HG03196 (cell line): ENCODE measurements at regions not wholly inside any gene's neighbourhood (a gene's known extent, or its start where the extent isn't known, plus 50 kb on each side); places are given as distances from the start of the nearest gene placed in this dataset.

ENCODE experiments used
- ATAC-seq: cut with Tn5 transposase; IDR thresholded peaks from one replicate; pipeline ENCODE4 v1.9.1; 2021; ENCODE audit not compliant: unreplicated experiment

DNA sequence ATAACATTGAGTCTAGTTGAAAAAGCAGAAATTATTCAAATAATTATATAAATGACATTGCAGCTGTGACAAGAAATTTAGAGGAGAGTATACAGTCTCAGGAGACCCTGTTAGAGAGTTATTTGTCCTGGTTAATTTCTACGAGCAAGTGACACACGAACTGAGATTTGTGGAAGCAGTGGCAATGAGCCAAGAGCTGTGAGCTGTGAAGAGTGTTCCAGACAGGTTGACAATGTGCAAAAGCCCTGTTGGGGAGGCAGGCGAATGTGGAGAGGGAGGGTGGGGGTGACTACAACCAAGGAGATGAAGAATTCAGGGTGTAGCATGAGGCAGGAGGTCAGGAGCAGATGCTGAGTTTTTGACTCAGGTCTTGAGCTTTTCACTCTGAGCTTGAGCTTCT, 620.2 kb upstream of the TENM4 start:
- no peak for ATAC-seq

DNA sequence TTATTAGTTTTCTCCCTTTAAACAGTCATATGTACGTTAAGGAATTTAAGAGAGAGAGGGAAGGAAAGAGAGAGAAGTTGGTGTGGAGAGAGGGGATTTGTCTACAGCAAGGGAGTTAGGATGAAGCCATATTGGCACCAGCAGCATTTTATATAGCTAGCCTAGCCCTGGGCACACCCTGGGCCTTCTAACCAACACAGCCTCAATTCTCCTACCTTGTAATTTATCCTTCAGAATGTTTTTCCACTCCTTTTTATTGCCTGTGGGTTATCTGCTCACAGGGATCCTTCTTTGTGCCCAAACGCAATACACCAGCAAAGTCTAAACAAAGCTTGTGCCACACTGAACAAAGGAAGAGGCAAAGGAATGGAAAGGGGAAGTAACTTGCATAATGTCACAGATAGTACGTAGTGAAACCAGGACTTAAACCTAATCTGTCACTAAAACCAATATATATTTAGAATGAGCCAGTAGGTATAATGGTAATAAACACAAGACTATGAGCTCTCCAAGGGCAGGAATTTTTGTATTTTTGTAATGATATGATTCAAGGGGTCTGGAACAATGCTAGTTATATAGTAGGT, 613.8 kb upstream of the TENM4 start:
- ATAC-seq: no peak

DNA sequence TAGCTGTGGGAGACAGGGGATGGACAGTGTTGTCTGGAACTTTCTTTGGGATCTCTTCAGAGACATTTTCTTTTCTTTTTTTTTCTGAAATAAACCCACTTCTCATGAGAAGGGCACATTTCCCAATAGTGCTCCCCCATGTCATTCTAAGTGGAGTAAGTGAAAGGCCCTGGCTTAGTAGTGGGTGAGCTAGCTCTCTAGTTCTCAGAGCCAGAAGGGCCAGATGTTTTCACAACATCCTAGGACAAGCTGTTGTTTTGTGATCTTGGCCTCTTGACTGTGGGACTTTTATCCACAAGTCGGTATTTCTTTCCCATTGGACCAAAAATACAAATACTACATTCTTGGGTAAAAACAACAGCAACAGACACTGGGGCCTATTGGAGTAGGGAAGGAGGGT, 607.7 kb upstream of the TENM4 start:
- ATAC-seq: no peak

DNA sequence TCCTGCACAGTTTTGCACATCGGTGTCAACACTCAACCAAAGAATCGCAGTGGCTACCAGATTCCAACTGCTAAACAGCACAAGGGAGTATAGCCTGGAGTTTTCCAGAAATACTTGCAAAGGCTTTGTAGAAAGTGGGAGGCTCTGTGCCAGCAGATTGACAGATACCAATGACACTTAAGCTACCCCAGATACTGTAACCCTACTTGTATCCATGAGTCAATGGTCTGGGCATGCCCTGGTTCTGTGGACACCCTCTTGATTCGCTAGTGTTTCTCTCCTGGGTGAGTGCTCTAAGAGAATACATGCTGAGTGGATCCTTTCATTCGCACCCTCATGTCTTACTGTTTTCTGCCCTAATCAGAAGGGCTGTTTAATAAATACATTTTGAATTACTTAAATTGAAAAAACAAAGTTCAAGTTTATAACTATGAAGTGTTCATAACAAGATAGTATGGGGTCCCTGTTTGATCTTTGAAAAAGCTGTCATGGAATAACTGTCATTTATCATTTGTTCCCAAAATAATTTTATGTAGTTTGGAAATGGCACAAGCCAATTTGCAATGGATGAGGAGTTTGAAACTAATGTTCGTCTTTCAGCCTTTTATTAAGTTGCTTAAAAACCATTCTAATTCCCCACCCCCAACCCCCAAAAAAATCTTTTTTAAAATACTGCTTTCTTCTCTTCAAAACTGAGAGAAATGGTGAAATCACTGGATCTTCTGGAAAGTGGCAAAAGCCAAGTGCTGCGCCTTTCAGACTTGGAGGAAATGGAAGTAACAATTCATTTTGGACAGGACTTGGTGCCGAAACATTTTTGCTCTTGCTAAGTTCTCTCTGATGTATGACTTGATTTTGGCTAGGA, 600.5 kb upstream of the TENM4 start:
- ATAC-seq: no peak

DNA sequence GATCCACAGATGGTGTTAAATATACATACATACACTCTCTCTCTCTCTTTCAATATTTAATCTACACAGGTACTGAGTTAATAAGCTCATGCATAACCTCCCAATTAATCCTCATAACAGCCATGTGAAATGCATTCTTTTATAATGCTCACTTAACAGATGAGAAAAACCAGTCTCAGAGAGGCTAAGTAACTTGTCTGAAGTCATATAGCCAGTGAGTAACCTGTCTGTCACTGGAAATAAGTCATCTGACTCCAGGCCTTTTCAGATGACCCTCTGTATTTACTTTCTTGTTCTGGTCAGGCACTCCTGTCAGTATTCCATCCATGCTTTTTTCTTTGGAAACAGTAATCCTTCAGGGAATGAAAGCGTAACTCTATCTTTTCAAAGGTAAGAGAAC, 594.0 kb upstream of the TENM4 start:
- ATAC-seq: no peak

DNA sequence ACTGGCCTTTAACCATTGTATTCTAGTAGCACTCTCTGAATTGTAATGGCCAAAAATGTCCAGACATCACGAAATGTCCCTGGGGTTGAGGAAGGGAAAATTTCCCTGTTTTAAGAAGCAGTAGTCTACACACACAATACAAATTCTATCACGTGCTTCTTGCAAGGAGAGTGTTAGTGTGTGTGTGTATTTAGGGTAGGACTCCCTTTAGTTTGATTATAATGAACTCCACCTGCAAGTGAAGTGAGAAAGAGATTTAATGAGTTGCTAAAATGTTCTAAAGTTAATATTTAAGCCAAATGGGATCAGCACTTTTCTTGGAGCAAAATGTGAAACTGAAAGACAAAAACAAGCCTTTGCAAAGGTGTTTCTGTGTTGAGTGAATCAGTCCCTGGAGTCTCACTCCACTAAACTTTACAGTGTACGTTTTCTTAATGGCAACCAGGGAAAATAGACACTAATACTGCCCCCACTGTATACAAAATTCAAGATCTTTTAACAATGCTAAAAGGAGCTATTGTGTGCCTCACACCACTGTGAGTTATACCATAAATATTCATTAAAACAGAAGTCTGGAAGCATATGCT, 590.3 kb upstream of the TENM4 start:
- ATAC-seq: no peak

DNA sequence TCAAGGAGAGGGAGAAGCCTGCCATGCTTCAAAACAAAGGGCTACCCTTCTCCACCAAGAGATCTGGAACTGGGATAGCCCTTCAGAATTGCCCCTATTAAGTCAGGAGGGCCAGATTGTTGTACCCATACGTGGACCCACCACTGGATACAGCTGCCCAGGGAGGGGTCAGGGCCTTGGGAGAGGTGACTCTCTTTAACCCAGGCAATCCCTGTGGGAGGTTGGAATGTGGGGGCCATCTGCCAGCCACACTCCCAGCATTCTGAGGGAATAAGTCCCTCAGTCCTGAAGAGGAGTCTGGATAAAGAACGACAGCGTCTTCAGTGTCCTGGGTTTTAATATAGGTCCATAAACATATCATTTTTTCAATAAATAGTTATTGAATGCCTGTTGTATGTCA, 588.2 kb upstream of the TENM4 start:
- no peak for ATAC-seq

DNA sequence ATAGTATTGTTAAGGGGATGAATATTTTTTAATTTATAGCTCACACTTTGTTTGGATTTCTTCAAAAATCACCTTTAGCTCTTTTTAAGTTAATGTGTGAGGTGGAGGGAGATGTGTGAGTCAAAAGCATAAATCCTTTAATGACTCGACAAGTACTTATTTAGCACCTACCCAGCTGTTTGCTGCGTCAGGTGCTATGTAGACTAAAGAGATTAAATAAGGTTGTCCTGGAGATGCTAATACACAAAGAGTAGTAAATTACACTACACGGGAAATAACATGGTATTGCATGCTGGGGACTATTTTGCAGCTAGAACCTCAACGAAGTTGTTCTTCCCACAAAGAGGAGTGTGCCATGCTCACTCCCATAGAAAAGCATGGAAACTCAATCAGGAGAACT, 583.3 kb upstream of the TENM4 start:
- no peak for ATAC-seq

DNA sequence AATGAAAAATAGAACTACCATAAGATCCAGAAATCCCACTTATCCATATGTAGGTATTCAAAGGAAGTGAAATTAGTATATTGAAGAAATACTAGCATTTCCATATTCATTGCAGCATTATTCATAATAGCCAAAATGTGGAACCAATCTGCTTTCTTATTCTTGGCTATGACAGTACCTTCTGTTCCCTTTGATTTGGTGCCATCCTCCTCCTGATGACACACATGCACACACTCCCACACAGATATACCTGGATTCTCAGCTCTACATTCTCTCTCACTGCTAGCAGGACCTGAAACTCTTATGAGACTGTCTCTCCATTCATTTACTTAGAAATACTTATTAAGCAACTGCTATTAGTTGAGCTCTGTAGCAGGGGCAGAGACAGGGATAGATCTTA, 582.6 kb upstream of the TENM4 start:
- no peak for ATAC-seq

DNA sequence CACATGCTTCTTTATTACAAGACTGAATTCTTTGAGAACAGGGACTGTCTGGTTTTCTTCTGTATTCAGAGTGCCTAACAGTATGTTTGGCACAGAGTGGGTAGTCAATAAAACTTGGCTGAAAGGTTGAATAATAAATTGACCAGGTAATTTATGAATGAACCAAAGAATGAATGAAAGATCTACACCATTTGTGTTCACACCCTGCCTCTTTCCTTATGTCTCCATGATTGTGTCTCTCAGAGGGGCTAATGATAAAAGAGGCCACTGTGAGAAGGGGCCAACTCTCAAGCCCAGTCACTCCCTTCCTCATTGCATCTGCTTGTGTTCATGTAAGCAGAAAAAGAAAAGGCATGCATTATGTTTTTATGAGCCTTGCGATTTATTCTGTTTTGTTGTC, 569.7 kb upstream of the TENM4 start:
- ATAC-seq: no peak

DNA sequence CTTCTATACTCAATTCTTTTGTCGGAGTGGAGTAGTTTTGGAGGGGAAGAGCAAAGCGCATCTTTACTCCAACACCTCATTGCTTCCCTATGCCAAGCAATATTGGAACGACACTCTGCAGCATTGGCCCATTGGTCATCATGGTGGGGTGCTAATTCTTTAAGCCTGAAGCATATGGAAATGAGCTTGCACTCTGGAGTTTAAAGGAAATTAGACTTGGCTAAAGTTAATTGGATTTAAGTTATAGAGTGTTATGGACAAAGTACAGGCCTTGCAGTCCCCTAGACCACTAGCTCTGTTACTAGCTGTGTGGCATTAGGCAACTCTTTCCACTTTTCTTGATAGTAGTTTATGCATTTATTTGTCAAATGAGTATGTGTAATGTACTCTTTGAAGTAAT, 568.3 kb upstream of the TENM4 start:
- no peak for ATAC-seq

DNA sequence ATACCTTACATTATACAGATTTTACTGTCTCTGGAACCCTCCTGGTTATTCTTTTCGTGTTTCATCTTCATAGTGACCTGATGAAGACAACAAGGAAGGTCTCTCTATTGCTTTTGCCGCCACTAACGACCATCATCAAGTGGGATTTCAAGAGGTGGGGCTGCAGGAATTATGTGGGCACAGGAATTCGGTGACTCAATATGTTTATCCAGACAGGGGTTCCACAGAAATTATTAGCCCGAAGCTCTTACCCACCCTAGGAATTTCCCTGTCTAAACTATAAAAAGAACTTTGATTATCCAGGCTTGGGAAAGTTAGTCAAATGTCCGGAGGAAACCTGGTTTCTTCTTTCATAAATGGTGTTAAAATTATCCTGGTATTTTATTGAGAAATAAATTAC, 566.8 kb upstream of the TENM4 start:
- no peak for ATAC-seq

DNA sequence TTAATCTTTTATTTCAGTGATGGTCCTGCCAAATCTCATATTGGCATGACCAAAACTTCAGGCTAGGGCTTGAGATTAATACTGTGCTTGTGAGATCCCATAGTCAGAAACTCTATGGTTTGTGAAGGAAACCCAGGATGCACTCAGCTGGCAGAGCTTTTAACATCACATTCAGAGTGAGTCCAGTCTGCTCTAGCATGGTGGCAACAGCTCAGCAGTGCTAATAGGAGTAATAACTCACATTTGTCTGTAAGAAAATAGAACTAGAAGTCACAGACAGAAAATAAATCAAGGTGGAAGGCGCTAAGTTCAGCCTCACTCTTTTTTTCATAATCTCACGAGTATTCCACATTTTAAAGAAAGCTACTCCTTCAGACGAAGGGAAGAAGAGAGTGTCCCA, 549.3 kb upstream of the TENM4 start:
- no peak for ATAC-seq

DNA sequence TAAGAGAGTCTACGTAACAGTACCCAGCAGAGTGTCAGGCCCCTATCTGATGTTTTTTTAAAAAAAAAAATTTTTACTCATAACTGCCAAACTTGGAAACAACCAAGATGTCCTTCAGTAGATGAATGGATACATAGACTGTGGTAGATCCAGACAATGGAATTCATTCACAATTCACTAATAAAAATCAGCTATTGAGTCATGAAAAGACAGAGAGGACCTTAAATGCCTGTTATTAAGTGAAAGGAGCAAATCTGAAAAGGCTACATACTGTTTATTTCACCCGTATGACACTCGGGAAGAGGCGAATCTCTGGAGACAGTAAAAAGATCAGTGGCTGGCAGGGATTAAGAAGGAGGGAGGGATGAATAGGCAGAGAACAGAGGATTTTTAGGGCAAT, 541.4 kb upstream of the TENM4 start:
- no peak for ATAC-seq

DNA sequence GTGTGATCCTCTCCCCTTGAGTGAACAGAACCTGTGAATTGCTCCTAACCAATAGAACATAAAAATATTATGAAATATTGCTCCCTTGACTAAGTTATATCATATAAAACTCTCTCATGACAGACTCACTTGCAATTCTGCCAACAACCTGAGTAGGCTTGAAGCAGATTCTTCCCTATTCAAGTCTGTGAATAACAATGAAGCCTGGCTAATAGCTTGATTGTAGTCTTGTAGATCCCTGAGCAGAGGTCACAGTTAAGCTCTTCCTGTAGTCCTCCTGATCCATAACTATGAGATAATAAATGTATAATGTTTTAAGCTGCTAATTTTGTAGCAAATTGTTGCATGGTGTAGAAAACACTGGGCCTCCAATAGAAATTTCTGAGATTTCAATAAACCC, 540.1 kb upstream of the TENM4 start:
- no peak for ATAC-seq

DNA sequence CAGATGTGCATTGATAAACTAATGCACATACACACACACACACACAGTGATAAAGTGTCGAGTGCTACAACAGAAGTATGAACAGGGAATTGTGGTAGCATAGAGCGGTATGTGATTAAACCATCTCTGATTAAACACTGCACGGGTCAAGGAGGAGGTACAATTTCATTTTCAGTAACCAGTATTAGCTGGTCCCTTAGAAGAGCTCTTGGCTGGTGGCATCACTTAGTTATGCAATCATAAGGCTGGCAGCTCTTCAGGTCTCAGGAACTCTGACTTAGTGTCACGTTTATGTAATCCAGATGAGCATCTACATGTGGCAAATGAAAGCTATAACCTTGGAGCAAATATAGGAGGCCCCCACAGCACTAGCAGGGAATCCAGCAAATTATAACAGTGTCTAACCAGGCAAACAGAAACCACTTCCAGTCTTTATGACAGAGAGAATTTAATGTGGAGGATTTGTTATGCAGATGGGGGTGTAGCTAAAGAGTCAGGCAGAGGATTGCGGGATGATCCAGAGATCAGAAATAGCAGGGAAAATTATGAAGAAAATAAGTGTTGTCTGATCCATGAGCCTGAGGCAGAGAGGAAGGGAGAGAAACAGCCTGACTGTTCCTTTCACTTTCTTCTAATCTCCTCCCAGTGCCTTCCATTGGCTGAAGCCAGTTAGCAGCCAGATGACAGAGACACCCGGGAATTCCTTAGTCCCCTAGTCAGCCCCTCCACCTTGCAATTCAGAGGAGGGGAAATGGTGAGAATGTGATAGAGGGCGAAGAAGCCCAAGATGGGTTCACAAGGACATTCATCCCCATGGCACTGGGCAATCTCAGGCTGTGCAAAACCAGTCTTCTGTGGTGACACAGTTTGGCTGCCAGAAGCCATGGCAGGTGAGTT, 533.1 kb upstream of the TENM4 start:
- no peak for ATAC-seq

DNA sequence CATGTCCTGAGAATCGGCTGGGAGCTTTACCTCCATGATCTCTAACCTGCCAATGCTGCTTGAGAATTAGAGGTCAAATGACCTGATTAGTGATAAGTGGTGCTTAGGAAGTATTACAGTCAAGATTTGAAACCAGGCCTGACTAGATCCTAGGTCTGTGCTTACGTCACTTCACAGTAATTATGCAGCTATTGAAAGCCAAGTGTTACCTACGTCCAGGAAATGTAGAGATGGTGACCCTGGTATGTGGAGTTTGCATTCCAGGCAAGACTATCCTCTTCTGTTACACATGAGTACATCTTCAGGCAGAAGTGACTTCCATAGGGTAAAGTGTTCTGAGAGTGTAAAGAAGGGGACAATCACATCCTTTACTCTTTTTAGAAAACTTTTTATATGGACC, 530.4 kb upstream of the TENM4 start:
- ATAC-seq: no peak

DNA sequence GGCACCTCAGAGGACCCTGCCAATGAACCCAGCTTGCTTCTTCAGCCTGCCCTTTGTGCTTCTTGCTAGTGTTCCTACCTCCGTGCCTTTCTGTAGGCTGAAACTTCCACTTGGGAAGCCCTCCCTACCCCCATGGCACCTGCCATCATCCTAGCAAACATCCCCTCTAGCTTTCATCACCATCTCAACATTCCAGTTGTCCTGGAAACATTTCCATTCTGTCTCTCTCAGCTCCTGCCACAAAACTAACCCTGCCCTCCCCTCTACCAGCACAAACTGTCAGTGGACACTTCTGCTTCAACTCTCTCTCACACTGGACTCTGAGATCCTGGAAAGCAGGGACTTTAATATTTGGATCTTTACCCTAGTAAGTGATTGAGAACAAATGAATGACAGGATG, 525.8 kb upstream of the TENM4 start:
- no peak for ATAC-seq

DNA sequence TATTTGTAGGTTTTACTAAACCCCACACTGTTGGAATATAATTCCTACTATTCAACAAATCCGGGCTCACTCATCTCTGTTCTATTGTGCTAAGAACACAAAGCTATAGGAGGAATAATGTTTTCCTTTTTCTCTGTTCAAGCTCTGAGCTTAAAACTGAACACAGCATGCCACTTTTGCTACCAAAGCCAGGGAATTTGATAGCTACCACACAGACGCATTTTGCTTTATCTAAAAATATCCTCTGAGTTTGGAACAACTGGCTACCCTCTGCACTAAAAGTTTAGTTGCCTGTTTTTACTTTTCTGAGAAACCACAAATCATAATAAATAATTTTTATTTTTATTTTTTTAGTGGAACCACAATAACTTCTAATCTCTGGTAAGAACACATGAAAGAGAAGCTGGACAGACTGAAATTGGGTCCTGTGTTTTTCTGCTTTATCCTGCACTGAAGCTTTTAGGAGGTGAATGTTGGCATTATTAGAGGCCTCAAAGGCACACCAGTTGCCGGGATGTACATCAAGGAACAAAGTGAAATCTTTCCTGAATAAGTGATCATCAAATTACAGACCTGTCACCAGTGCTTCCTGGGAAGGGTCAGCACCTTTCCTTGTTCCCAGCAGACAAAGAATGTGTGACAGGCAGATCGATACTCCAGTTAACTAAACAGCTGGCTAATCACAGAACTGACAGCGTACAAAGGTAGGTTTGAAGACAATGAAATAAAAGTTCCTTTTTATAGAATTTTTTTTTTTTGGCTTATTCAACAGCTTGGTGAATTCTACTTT, 523.2 kb upstream of the TENM4 start:
- no peak for ATAC-seq

DNA sequence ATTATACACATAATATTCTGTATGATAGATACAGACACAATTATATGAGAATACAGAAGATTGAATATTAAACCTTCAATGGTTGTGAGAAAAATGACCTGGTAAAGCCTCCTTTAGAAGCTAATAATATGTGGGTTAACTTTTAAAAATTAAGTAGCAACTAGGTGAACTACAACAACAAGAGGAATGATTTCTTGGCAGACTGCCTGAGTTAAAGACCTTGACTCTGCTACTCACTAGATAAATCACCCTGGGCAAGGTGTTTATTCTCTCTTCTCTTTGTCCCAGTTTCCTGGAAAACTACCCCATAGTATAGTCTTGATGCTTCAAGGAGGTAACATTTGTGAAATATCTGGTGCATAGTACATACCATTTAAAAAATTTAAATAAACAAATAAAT, 519.6 kb upstream of the TENM4 start:
- no peak for ATAC-seq

DNA sequence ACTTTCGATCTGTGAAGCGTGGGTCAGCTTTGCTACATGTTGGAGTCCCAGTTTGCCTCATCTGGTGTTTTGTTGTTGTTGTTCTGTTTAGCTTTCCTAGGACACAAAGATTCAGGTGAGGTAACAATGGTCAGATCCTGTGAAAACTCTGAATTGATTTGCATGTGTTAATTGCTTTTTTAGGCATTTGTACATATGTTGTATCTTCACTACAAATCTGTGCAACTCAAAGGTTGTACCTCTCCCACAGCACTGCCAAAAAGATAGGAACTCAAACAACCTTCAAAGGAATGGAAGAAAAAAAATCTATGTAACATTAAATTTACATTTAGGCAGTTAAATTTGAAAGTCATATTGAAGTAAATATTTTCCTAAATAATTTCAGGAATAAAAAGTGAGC, 518.5 kb upstream of the TENM4 start:
- ATAC-seq: no peak
